Upper lobe of left lung (tissue), 6 donors: ENCODE measurements at regions not wholly inside any gene's neighbourhood (a gene's known extent, or its start where the extent isn't known, plus 50 kb on each side); places are given as distances from the start of the nearest gene placed in this dataset.

Source experiments
- ATAC-seq, 2 donors: fragments of 200-7000 bp; cut with Tn5 transposase; one replicate each; pipeline ENCODE4 v1.9.1; 2022; ENCODE audit warnings: mild to moderate bottlenecking in 2 of 2, moderate library complexity in 2 of 2; ENCODE audit not compliant: low FRiP score in 2 of 2
- DNase-seq, 2 donors: peaks; one replicate each; pipeline ENCODE4 v3.0.0-alpha.2; 2019 to 2020
- H3K27ac ChIP-seq, 4 donors: fragments of 200-600 bp; sonication (generic); one replicate each; pipeline ENCODE4 v1.5.1; 2016 to 2019
- H3K27me3 ChIP-seq, 4 donors: fragments of 200-600 bp; sonication (generic); one replicate each; pipeline ENCODE4 v1.5.1; 2017 to 2019
- H3K36me3 ChIP-seq, 4 donors: fragments of 200-600 bp; sonication (generic); one replicate each; pipeline ENCODE4 v1.5.1; 2016 to 2019
- H3K4me1 ChIP-seq, 4 donors: fragments of 200-600 bp; sonication (generic); one replicate each; pipeline ENCODE4 v1.5.1; 2018 to 2019
- H3K4me3 ChIP-seq, 4 donors: fragments of 200-600 bp; sonication (generic); one replicate each; pipeline ENCODE4 v1.5.1; 2017 to 2019; ENCODE audit warnings: mild to moderate bottlenecking in 2 of 4, moderate library complexity in 1 of 4
- H3K9me3 ChIP-seq, 4 donors: fragments of 200-600 bp; sonication (generic); one replicate each; pipeline ENCODE4 v1.5.1; 2018 to 2019
- CTCF ChIP-seq, 6 experiments: fragments of 450-650 bp in 4 of 6; fragments of 200-600 bp in 2 of 6; sonication (generic) in 2 of 6; IDR thresholded peaks; one replicate each; pipeline ENCODE4 v1.5.1; 2016 to 2019; ENCODE audit warnings: antibody characterized with exemption in 6 of 6
- EP300 ChIP-seq, 4 donors: sonication (generic); formaldehyde crosslinking; IDR thresholded peaks; one replicate each; pipeline ENCODE4 v1.5.1; 2017; ENCODE audit warnings: antibody characterized with exemption in 4 of 4, control low read depth in 2 of 4
- POLR2A ChIP-seq, 4 donors: fragments of 450-650 bp; IDR thresholded peaks; one replicate each; pipeline ENCODE4 v1.5.1; 2016 to 2017; ENCODE audit warnings: antibody characterized with exemption in 4 of 4, mild to moderate bottlenecking in 2 of 4
- POLR2AphosphoS5 ChIP-seq, 2 donors: sonication (generic); formaldehyde crosslinking; IDR thresholded peaks; one replicate each; pipeline ENCODE4 v1.5.1; 2017; ENCODE audit warnings: antibody characterized with exemption in 2 of 2
- WGBS, 2 donors: methylation state at CpG; one replicate each; pipeline ENCODE4 v1.1.5; 2017 to 2018; 5-methylcytosine and 5-hydroxymethylcytosine counted together
- donor health status: DM: no; HTN: no; CAD: no; lungs with moderate emphysema.
- donor health status: DM: no; HTN: yes; CAD: no; lungs with severe emphysema.

DNA sequence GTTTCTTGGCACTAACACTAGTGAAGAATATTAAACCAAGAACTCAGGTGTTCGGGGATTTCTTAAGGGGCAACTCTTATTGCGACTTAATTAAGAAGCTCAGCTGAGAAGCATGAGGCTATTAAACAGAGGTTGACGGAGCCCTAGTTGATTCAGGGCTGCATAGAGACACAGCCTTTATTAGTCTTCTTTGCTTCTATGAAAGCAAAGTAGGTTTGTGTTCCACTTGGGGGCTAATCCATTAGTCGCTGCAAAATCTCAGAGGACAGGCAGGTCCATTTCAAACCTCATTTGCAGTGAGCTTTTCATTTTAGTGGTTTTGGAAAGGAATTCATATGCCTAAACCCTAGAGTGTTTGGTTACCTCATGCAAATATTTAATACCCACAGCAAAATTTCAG is 506.6 kb upstream of the SULF2 start:
- no peak for TF ChIP-seq EP300 (IDR thresholded peaks at IDR 0.05)
- H3K9me3 ChIP-seq, result no peaks in the 10 kb centered on the region
- H3K36me3 ChIP-seq, result no peaks in the 10 kb centered on the region
- ATAC-seq (no peak), DNase-seq (no peak)
- 92 to 93% methylated on average over 4 of the region's 4 CpGs for WGBS, 2 donors
- no peaks in the 10 kb centered on the region for H3K27me3 ChIP-seq
- H3K4me3 ChIP-seq, result no peak overlapping the region
- no peak overlapping the region for H3K27ac ChIP-seq
- H3K4me1 ChIP-seq, result peaks cover 20 to 26% (median 22%) of the 10 kb centered on the region in 4 donors

DNA sequence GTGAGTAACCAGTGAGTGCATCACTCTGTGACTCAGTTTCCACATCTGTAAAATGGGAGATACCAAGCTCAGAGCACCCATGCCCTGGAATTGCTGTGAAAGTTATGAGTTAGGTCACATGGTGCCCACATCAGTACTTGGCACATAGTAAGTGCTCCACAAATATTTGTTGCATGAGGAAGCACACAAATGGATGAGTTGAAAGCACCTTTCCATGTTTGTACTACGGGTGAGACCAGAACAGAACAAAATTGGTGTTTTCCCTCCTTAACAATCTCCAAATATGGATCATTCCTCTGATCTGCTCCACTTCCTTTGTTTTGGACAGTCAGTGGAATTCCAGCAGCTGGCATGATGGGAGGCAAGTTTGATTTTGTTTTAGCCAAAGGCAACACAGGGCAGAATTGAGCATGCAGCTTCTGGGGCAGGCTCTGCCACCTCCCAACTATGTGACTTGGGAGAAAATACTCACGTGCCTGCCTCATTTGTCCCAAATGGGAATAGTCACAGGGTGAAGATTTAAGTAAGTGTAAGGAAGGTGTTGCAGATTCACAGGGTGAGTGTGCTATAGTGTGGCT is 503.7 kb upstream of the SULF2 start:
- ATAC-seq (no peak), DNase-seq (no peak)
- Histone ChIP-seq H3K9me3 (no peaks in the 10 kb centered on the region), H3K4me1 (peaks cover 13 to 22% (median 17%) of the 10 kb centered on the region in 4 donors), H3K4me3 (no peak overlapping the region), H3K27ac (no peak overlapping the region), H3K36me3 (no peaks in the 10 kb centered on the region), H3K27me3 (no peaks in the 10 kb centered on the region)
- TF ChIP-seq POLR2AphosphoS5 (IDR thresholded peaks at IDR 0.05) (no peak), EP300 (IDR thresholded peaks at IDR 0.05) (no peak), CTCF (IDR thresholded peaks at IDR 0.05) (no peak), POLR2A (IDR thresholded peaks at IDR 0.05) (no peak)
- 47 to 70% methylated on average over 2 of the region's 2 CpGs for WGBS, 2 donors

DNA sequence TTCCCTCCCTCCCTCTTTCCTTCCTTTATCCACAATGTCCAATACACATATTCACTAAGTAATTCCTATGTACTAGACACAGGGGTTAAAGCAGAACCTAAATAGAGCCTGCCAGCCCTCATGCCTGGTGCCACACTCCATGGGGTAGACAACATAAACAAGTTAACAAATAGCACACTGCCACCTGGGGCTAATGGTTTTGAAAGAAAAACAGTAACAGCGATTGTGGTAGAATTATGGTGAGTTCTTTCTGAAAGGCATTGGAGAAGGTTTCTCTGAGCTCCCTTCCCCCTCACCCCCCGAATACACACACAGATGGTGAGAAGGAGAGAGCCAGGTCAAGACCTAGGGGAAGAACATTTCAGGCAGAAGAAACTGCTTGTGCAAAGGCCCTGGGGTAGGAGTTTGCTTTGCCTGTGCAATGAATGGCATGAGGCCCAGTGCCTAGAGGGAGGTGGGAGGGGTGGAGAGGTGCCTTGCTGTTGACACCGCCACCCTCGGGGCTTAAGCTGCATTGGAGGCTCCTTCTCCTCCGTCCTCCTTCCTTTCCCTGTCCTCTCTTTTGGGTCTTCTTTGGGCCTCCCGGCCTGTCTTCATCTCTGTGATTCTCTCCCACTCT is 502.4 kb upstream of the SULF2 start:
- ATAC-seq (no peak), DNase-seq (no peak)
- Histone ChIP-seq H3K36me3 (no peaks in the 10 kb centered on the region), H3K9me3 (no peaks in the 10 kb centered on the region), H3K4me3 (no peak overlapping the region), H3K27me3 (no peaks in the 10 kb centered on the region), H3K27ac (peak overlapping the region in 1 of 4 donors; percentile 60), H3K4me1 (peaks cover 20 to 31% (median 22%) of the 10 kb centered on the region in 4 donors)
- TF ChIP-seq EP300 (IDR thresholded peaks at IDR 0.05), result no peak
- TF ChIP-seq POLR2A (IDR thresholded peaks at IDR 0.05), result no peak
- TF ChIP-seq CTCF (IDR thresholded peaks at IDR 0.05), result no peak
- no peak for TF ChIP-seq POLR2AphosphoS5 (IDR thresholded peaks at IDR 0.05)
- 86 to 93% methylated on average over 6 of the region's 6 CpGs for WGBS, 2 donors

DNA sequence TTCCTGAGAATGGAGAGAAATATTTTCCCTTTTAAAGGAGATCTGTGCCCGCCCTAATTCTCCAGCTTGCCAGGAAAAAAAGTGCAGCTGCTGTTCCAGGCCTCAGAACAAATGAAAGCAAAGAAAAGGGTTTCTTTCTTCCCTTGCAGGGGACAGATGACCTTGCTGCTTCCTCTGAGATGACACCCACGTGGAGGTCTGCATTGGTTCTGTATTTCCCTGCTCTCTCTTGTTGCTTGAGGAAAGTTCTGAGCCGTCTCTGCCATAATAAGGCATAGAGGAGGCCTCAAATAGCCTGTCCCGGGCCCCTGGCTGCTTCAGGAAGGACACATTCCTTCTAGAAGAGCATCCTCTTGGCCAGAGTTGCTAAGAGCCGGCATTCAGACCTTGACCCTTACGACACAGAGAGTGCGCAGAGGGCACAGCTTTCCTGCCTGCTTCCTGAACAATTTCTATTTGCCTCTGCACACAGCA is 501.8 kb upstream of the SULF2 start:
- no peak overlapping the region for H3K4me3 ChIP-seq
- ATAC-seq, result no peak
- H3K36me3 ChIP-seq, result no peaks in the 10 kb centered on the region
- TF ChIP-seq POLR2A (IDR thresholded peaks at IDR 0.05) (no peak), POLR2AphosphoS5 (IDR thresholded peaks at IDR 0.05) (no peak), EP300 (IDR thresholded peaks at IDR 0.05) (no peak), CTCF (IDR thresholded peaks at IDR 0.05) (no peak)
- no peak for DNase-seq
- peak overlapping the region in 1 of 4 donors; percentile 60 for H3K27ac ChIP-seq
- peaks cover 20 to 31% (median 22%) of the 10 kb centered on the region in 4 donors for H3K4me1 ChIP-seq
- H3K9me3 ChIP-seq, result no peaks in the 10 kb centered on the region
- 39 to 56% methylated on average over 7 of the region's 7 CpGs for WGBS, 2 donors
- H3K27me3 ChIP-seq, result no peaks in the 10 kb centered on the region

DNA sequence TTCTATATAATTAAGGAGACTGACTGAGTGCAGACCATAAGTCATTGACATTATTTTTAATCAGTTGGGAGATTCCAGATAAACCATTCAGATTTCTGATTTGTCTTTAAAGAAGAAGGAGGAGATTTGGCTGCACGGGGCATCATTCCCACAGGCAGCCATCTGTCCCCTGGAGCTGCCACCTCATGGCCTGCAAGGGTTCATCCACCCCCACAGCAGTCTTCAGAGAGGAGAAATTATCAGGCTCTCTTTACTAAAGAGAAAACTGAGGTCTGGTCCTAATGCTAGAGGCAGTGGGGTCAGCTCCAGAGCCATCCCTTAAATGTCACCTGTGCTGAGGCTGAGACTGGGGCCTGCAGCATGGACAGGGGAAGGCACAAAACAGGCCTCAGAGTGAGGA is 501.3 kb upstream of the SULF2 start:
- WGBS, 2 donors, result 67 to 71% methylated on average over 1 of the region's 1 CpG

More for the DNA sequence above, 501.3 kb upstream of the SULF2 start:
- no peaks in the 10 kb centered on the region for H3K36me3 ChIP-seq
- H3K4me3 ChIP-seq, result no peak overlapping the region
- ATAC-seq, result no peak
- H3K27me3 ChIP-seq, result no peaks in the 10 kb centered on the region
- no peak for DNase-seq
- no peaks in the 10 kb centered on the region for H3K9me3 ChIP-seq
- TF ChIP-seq CTCF (IDR thresholded peaks at IDR 0.05), result no peak
- no peak for TF ChIP-seq POLR2AphosphoS5 (IDR thresholded peaks at IDR 0.05)
- no peak for TF ChIP-seq POLR2A (IDR thresholded peaks at IDR 0.05)
- TF ChIP-seq EP300 (IDR thresholded peaks at IDR 0.05), result no peak
- peaks cover 20 to 31% (median 22%) of the 10 kb centered on the region in 4 donors for H3K4me1 ChIP-seq
- H3K27ac ChIP-seq, result peak overlapping the region in 2 of 4 donors; percentile 36 to 60
